ENCODE measurements at regions not wholly inside any gene's neighbourhood (a gene's known extent, or its start where the extent isn't known, plus 50 kb on each side); places are given as distances from the start of the nearest gene placed in this dataset.

- TF ChIP-seq ZNF70 (CRISPR knock-in tag; IDR thresholded peaks at IDR 0.05): no peak
- no peak for TF ChIP-seq POU6F1 (CRISPR knock-in tag; IDR thresholded peaks at IDR 0.05; ENCODE audit: borderline replicate concordance, low read depth)
- TF ChIP-seq ZFP3 (CRISPR knock-in tag; IDR thresholded peaks at IDR 0.05): no peak
- no peak for TF ChIP-seq ARNTL (CRISPR knock-in tag; IDR thresholded peaks at IDR 0.05; ENCODE audit: borderline replicate concordance, low read depth)
- no peak for TF ChIP-seq TCF4 (CRISPR knock-in tag; IDR thresholded peaks at IDR 0.05; ENCODE audit: borderline replicate concordance)
- no peak for TF ChIP-seq ZC3H10 (CRISPR knock-in tag; IDR thresholded peaks at IDR 0.05)
- TF ChIP-seq ZNF8 (CRISPR knock-in tag; IDR thresholded peaks at IDR 0.05): no peak
- TF ChIP-seq ESRRG (CRISPR knock-in tag; IDR thresholded peaks at IDR 0.05): no peak
- no peak for TF ChIP-seq RARB (CRISPR knock-in tag; IDR thresholded peaks at IDR 0.05)
- no peak for TF ChIP-seq BACH2 (CRISPR knock-in tag; IDR thresholded peaks at IDR 0.05; ENCODE audit: borderline replicate concordance)
- no peak for TF ChIP-seq CSDC2 (CRISPR knock-in tag; IDR thresholded peaks at IDR 0.05)
Measured at GRCh38 chr16:9345880-9346279, 254.4 kb downstream of the HAPSTR1 start.

All from SK-N-SH treated with all-trans-retinoic acid at 6 μM for 48 hours (cell line).